OCI-LY3 (cell line): ENCODE measurements at regions not wholly inside any gene's neighbourhood (a gene's known extent, or its start where the extent isn't known, plus 50 kb on each side); places are given as distances from the start of the nearest gene placed in this dataset.

Experiments used
- EZH2phosphoT487 ChIP-seq: fragments of 200-600 bp; shearing (Covaris generic); IDR thresholded peaks from 2 replicates; pipeline ENCODE4 v1.6.1; 2018; ENCODE audit warnings: antibody characterized with exemption, mixed run types, low read depth
- TF ChIP-seq, protein P1 (sequence below): fragments of 200-600, 300-600 bp; sonication (generic); IDR thresholded peaks from 2 replicates; pipeline ENCODE4 v1.5.1; 2014; ENCODE audit warnings: antibody characterized with exemption, low read length, low read depth

DNA sequence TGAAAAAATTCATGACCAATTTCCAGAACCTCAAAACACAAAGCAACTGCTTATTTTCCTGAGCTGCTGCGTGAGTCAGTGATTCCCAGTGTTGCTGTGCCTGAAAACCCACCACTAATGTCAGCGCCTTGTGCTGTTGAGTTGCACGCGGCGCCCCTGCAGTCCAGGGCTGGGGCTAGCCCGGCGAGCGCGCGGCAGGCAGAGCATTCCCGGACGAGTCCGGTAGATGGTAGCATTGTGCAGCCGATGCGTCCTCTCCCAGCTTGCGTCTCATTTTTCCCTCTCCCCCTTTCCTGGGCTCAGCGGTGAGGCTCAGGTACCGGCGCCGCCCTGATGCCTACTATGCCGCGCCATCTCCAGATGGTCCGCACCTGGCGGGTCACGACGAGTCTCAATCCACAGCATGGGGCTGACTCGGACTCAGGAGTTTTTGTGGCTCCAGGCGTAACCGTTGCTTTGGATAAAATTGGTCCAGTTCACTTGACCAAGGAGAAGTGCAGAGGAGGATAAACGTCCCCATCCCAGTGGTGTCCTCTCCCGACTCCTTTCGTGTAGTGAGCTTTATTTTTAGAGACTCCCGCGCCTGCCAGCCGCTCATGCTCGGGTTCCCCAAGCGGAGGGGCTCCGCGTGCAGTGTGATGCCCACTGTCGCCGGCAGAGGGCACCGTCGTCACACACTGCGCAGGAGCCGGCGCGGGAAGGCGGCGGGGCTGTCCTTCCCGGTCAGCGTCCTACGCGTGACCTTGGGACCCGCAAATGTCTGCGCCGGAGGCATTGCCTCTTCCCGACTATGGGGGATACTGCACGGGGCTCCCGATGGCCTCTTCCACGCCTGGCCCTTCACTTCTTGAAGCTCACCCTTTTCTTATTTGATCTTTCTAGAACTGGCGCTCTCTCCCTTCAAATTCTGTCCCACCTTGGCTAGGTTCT is 53.6 kb upstream of the IGFBP7 start:
- TF ChIP-seq, protein P1, sequence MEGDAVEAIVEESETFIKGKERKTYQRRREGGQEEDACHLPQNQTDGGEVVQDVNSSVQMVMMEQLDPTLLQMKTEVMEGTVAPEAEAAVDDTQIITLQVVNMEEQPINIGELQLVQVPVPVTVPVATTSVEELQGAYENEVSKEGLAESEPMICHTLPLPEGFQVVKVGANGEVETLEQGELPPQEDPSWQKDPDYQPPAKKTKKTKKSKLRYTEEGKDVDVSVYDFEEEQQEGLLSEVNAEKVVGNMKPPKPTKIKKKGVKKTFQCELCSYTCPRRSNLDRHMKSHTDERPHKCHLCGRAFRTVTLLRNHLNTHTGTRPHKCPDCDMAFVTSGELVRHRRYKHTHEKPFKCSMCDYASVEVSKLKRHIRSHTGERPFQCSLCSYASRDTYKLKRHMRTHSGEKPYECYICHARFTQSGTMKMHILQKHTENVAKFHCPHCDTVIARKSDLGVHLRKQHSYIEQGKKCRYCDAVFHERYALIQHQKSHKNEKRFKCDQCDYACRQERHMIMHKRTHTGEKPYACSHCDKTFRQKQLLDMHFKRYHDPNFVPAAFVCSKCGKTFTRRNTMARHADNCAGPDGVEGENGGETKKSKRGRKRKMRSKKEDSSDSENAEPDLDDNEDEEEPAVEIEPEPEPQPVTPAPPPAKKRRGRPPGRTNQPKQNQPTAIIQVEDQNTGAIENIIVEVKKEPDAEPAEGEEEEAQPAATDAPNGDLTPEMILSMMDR: peak; percentile 56
- TF ChIP-seq EZH2phosphoT487: no peak
